Type B pancreatic cell (in vitro differentiated cells): ENCODE measurements at regions not wholly inside any gene's neighbourhood (a gene's known extent, or its start where the extent isn't known, plus 50 kb on each side); places are given as distances from the start of the nearest gene placed in this dataset.

ENCODE experiments used
- DNase-seq: peaks from one replicate; pipeline ENCODE4 v3.0.0; 2021; ENCODE audit warnings: mixed read lengths; ENCODE audit not compliant: unreplicated experiment; ENCODE audit errors: extremely low spot score
- H3K27ac Mint-ChIP-seq: 2 replicates; pipeline ENCODE4 v1.8.0; 2021; ENCODE audit warnings: mild to moderate bottlenecking, mixed read lengths
- H3K27me3 Mint-ChIP-seq: 2 replicates; pipeline ENCODE4 v1.8.0; 2021; ENCODE audit warnings: mixed read lengths
- H3K36me3 Mint-ChIP-seq: 2 replicates; pipeline ENCODE4 v1.8.0; 2021; ENCODE audit warnings: mixed read lengths
- H3K4me1 Mint-ChIP-seq: one replicate; pipeline ENCODE4 v1.8.0; 2021; ENCODE audit warnings: mixed read lengths; ENCODE audit not compliant: unreplicated experiment
- H3K4me3 Mint-ChIP-seq: 2 replicates; pipeline ENCODE4 v1.8.0; 2021; ENCODE audit warnings: mild to moderate bottlenecking, mixed read lengths
- H3K9me3 Mint-ChIP-seq: 2 replicates; pipeline ENCODE4 v1.8.0; 2021; ENCODE audit warnings: mixed read lengths
- CTCF ChIP-seq: fragments of 200-600 bp; sonication (generic); conservative IDR thresholded peaks from 2 replicates; pipeline ENCODE4 v1.5.0; 2021; ENCODE audit warnings: antibody characterized with exemption, mild to moderate bottlenecking

GRCh38 chr6:105808571-105808970, 277.6 kb upstream of the PRDM1 start:
- DNase-seq, result no peak
- no peaks in the 10 kb centered on the region for H3K9me3 Mint-ChIP-seq
- TF ChIP-seq CTCF, result no peak
- no peak overlapping the region for H3K27ac Mint-ChIP-seq
- H3K4me3 Mint-ChIP-seq, result no peak overlapping the region
- H3K36me3 Mint-ChIP-seq, result no peaks in the 10 kb centered on the region
- no peaks in the 10 kb centered on the region for H3K27me3 Mint-ChIP-seq
- peaks cover 15% of the 10 kb centered on the region for H3K4me1 Mint-ChIP-seq

GRCh38 chr6:105807905-105808304, 278.2 kb upstream of the PRDM1 start:
- Mint-ChIP-seq H3K9me3 (no peaks in the 10 kb centered on the region), H3K27me3 (no peaks in the 10 kb centered on the region), H3K4me1 (peaks cover 15% of the 10 kb centered on the region), H3K36me3 (no peaks in the 10 kb centered on the region), H3K4me3 (no peak overlapping the region), H3K27ac (no peak overlapping the region)
- DNase-seq, result no peak
- no peak for TF ChIP-seq CTCF

GRCh38 chr6:105806486-105806920, 279.6 kb upstream of the PRDM1 start:
- no peaks in the 10 kb centered on the region for H3K36me3 Mint-ChIP-seq
- no peak overlapping the region for H3K27ac Mint-ChIP-seq
- no peaks in the 10 kb centered on the region for H3K9me3 Mint-ChIP-seq
- H3K27me3 Mint-ChIP-seq, result no peaks in the 10 kb centered on the region
- peaks cover 15% of the 10 kb centered on the region for H3K4me1 Mint-ChIP-seq
- DNase-seq, result no peak
- TF ChIP-seq CTCF, result no peak
- H3K4me3 Mint-ChIP-seq, result no peak overlapping the region

GRCh38 chr6:105805501-105806023, 280.6 kb upstream of the PRDM1 start:
- Mint-ChIP-seq H3K4me1 (peaks cover 12% of the 10 kb centered on the region), H3K36me3 (no peaks in the 10 kb centered on the region), H3K27me3 (peaks cover 4% of the 10 kb centered on the region), H3K27ac (no peak overlapping the region), H3K4me3 (no peak overlapping the region), H3K9me3 (no peaks in the 10 kb centered on the region)
- no peak for TF ChIP-seq CTCF
- DNase-seq, result no peak

- H3K27me3 Mint-ChIP-seq, result peaks cover 5% of the 10 kb centered on the region
- H3K4me1 Mint-ChIP-seq, result peaks cover under 1% of the 10 kb centered on the region
- no peak for DNase-seq
- no peak for TF ChIP-seq CTCF
- H3K27ac Mint-ChIP-seq, result no peak overlapping the region
- no peaks in the 10 kb centered on the region for H3K36me3 Mint-ChIP-seq
- H3K9me3 Mint-ChIP-seq, result no peaks in the 10 kb centered on the region
- no peak overlapping the region for H3K4me3 Mint-ChIP-seq
Observed at GRCh38 chr6:105804424-105804823, 281.7 kb upstream of the PRDM1 start.

GRCh38 chr6:105804000-105804399, 282.1 kb upstream of the PRDM1 start:
- H3K4me1 Mint-ChIP-seq, result peaks cover 1% of the 10 kb centered on the region
- peaks cover 5% of the 10 kb centered on the region for H3K27me3 Mint-ChIP-seq
- no peak overlapping the region for H3K4me3 Mint-ChIP-seq
- no peak for TF ChIP-seq CTCF
- DNase-seq, result no peak
- no peaks in the 10 kb centered on the region for H3K36me3 Mint-ChIP-seq
- H3K27ac Mint-ChIP-seq, result no peak overlapping the region
- no peaks in the 10 kb centered on the region for H3K9me3 Mint-ChIP-seq
